Liver (tissue), 8 donors: ENCODE measurements at regions not wholly inside any gene's neighbourhood (a gene's known extent, or its start where the extent isn't known, plus 50 kb on each side); places are given as distances from the start of the nearest gene placed in this dataset.

ENCODE experiments used
- DNase-seq: peaks from one replicate; pipeline ENCODE4 v3.0.0-alpha.2; 2017; ENCODE audit warnings: low spot score
- H3K27ac ChIP-seq, 2 donors: one replicate each; pipeline ENCODE4 v1.7.0; 2013; ENCODE audit warnings: inconsistent platforms in 2 of 2, low read length in 2 of 2, control low read depth in 1 of 2, low read depth in 1 of 2, mild to moderate bottlenecking in 1 of 2
- H3K27me3 ChIP-seq, 4 donors: one replicate each; pipeline versions ENCODE4 v1.6.1 to v1.7.0; 2013; ENCODE audit warnings: low read length in 3 of 4, inconsistent platforms in 1 of 4, mild to moderate bottlenecking in 1 of 4, moderate library complexity in 1 of 4; ENCODE audit not compliant: control insufficient read depth in 4 of 4, insufficient read depth in 4 of 4
- H3K36me3 ChIP-seq, 4 donors: one replicate each; pipeline versions ENCODE4 v1.6.1 to v1.7.0; 2013; ENCODE audit warnings: low read length in 3 of 4, mild to moderate bottlenecking in 3 of 4, low read depth in 1 of 4, moderate library complexity in 1 of 4; ENCODE audit not compliant: control insufficient read depth in 4 of 4, insufficient read depth in 3 of 4
- H3K4me1 ChIP-seq, 4 donors: one replicate each; pipeline versions ENCODE4 v1.6.1 to v1.7.0; 2013; ENCODE audit warnings: low read length in 3 of 4, mild to moderate bottlenecking in 3 of 4, moderate library complexity in 1 of 4; ENCODE audit not compliant: control insufficient read depth in 4 of 4, insufficient read depth in 4 of 4
- H3K4me3 ChIP-seq, 3 donors: one replicate each; pipeline versions ENCODE4 v1.6.1 to v1.7.0; 2013; ENCODE audit warnings: low read length in 3 of 3, control low read depth in 1 of 3, low read depth in 1 of 3, mild to moderate bottlenecking in 1 of 3
- H3K9ac ChIP-seq, 2 donors: one replicate each; pipeline ENCODE4 v1.7.0; 2013; ENCODE audit warnings: low read length in 2 of 2, mild to moderate bottlenecking in 2 of 2, moderate library complexity in 2 of 2, control low read depth in 1 of 2, low read depth in 1 of 2
- H3K9me3 ChIP-seq, 4 donors: one replicate each; pipeline versions ENCODE4 v1.6.1 to v1.7.0; 2013; ENCODE audit warnings: low read length in 3 of 4; ENCODE audit not compliant: control insufficient read depth in 4 of 4
- FOXA1 ChIP-seq: IDR thresholded peaks from 2 replicates; pipeline ENCODE4 v1.6.1; 2016; ENCODE audit warnings: antibody characterized with exemption
- HNF4A ChIP-seq, 2 donors: conservative IDR thresholded peaks; 2 replicates each; pipeline ENCODE4 v1.6.1; 2016; ENCODE audit warnings: antibody characterized with exemption in 2 of 2, mild to moderate bottlenecking in 2 of 2
- HNF4G ChIP-seq: IDR thresholded peaks from 2 replicates; pipeline ENCODE4 v1.6.1; 2016; ENCODE audit warnings: antibody characterized with exemption
- RAD21 ChIP-seq, 2 donors: IDR thresholded peaks; 2 replicates each; pipeline ENCODE4 v1.6.1; 2016; ENCODE audit warnings: antibody characterized with exemption in 2 of 2, mild to moderate bottlenecking in 2 of 2
- RXRA ChIP-seq, 2 donors: IDR thresholded peaks; 2 replicates each; pipeline ENCODE4 v1.6.1; 2017 to 2018; ENCODE audit warnings: antibody characterized with exemption in 2 of 2, mild to moderate bottlenecking in 1 of 2
- TAF1 ChIP-seq: conservative IDR thresholded peaks from 2 replicates; pipeline ENCODE4 v1.6.1; 2016; ENCODE audit warnings: antibody characterized with exemption, mild to moderate bottlenecking
- YY1 ChIP-seq: IDR thresholded peaks from 2 replicates; pipeline ENCODE4 v1.6.1; 2016; ENCODE audit warnings: antibody characterized with exemption, mild to moderate bottlenecking
- ZBTB33 ChIP-seq: IDR thresholded peaks from 2 replicates; pipeline ENCODE4 v1.6.1; 2016; ENCODE audit warnings: antibody characterized with exemption
- WGBS: extraction: QIAGEN DNeasy Blood & Tissue Kit; methylation state at CpG from one replicate; pipeline ENCODE4 v1.1.7; 2013; 5-methylcytosine and 5-hydroxymethylcytosine counted together
- TF ChIP-seq, protein P1 (sequence below): fragments of 150-350 bp; IDR thresholded peaks from 2 replicates; pipeline ENCODE4 v1.5.1; 2017; ENCODE audit warnings: improper control_type of control experiment, low read depth, low read length; ENCODE audit not compliant: missing input control
- TF ChIP-seq, protein P2 (sequence below): IDR thresholded peaks from 2 replicates; pipeline ENCODE4 v1.6.1; 2016; ENCODE audit warnings: antibody characterized with exemption, mild to moderate bottlenecking
- TF ChIP-seq, protein P3 (sequence below): IDR thresholded peaks from 2 replicates; pipeline ENCODE4 v1.6.1; 2016; ENCODE audit warnings: antibody characterized with exemption
- donor health status: healthy.
- donor health status: healthy.
- donor health status: healthy.
- donor health status: healthy.
- donor health status: healthy.

GRCh38 chr5:57004800-57005199 lies 52.9 kb upstream of the MIER3 start:
- H3K9me3 ChIP-seq = no peaks in the 10 kb centered on the region
- H3K36me3 ChIP-seq = no peaks in the 10 kb centered on the region
- no peaks in the 10 kb centered on the region for H3K27me3 ChIP-seq
- WGBS = 91% methylated on average over 5 of the region's 5 CpGs
- no peak for TF ChIP-seq ZBTB33
- no peak for TF ChIP-seq RXRA (IDR thresholded peaks at IDR 0.05)
- no peak for TF ChIP-seq YY1
- TF ChIP-seq RAD21 (IDR thresholded peaks at IDR 0.05) = no peak
- TF ChIP-seq HNF4A (conservative IDR thresholded peaks at IDR 0.05) = no peak
- no peak for TF ChIP-seq HNF4G
- TF ChIP-seq, protein P1, sequence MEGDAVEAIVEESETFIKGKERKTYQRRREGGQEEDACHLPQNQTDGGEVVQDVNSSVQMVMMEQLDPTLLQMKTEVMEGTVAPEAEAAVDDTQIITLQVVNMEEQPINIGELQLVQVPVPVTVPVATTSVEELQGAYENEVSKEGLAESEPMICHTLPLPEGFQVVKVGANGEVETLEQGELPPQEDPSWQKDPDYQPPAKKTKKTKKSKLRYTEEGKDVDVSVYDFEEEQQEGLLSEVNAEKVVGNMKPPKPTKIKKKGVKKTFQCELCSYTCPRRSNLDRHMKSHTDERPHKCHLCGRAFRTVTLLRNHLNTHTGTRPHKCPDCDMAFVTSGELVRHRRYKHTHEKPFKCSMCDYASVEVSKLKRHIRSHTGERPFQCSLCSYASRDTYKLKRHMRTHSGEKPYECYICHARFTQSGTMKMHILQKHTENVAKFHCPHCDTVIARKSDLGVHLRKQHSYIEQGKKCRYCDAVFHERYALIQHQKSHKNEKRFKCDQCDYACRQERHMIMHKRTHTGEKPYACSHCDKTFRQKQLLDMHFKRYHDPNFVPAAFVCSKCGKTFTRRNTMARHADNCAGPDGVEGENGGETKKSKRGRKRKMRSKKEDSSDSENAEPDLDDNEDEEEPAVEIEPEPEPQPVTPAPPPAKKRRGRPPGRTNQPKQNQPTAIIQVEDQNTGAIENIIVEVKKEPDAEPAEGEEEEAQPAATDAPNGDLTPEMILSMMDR = no peak
- no peak for DNase-seq
- H3K4me3 ChIP-seq = no peak overlapping the region
- no peak overlapping the region for H3K27ac ChIP-seq
- no peaks in the 10 kb centered on the region for H3K4me1 ChIP-seq
- H3K9ac ChIP-seq = no peak overlapping the region

- Histone ChIP-seq H3K27me3 (no peaks in the 10 kb centered on the region), H3K9me3 (no peaks in the 10 kb centered on the region), H3K4me1 (no peaks in the 10 kb centered on the region), H3K9ac (no peak overlapping the region), H3K27ac (no peak overlapping the region), H3K4me3 (no peak overlapping the region), H3K36me3 (no peaks in the 10 kb centered on the region)
- TF ChIP-seq FOXA1 (no peak), TAF1 (no peak)
- TF ChIP-seq, protein P1 = no peak
- TF ChIP-seq, protein P2, sequence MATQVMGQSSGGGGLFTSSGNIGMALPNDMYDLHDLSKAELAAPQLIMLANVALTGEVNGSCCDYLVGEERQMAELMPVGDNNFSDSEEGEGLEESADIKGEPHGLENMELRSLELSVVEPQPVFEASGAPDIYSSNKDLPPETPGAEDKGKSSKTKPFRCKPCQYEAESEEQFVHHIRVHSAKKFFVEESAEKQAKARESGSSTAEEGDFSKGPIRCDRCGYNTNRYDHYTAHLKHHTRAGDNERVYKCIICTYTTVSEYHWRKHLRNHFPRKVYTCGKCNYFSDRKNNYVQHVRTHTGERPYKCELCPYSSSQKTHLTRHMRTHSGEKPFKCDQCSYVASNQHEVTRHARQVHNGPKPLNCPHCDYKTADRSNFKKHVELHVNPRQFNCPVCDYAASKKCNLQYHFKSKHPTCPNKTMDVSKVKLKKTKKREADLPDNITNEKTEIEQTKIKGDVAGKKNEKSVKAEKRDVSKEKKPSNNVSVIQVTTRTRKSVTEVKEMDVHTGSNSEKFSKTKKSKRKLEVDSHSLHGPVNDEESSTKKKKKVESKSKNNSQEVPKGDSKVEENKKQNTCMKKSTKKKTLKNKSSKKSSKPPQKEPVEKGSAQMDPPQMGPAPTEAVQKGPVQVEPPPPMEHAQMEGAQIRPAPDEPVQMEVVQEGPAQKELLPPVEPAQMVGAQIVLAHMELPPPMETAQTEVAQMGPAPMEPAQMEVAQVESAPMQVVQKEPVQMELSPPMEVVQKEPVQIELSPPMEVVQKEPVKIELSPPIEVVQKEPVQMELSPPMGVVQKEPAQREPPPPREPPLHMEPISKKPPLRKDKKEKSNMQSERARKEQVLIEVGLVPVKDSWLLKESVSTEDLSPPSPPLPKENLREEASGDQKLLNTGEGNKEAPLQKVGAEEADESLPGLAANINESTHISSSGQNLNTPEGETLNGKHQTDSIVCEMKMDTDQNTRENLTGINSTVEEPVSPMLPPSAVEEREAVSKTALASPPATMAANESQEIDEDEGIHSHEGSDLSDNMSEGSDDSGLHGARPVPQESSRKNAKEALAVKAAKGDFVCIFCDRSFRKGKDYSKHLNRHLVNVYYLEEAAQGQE = no peak
- TF ChIP-seq, protein P3, sequence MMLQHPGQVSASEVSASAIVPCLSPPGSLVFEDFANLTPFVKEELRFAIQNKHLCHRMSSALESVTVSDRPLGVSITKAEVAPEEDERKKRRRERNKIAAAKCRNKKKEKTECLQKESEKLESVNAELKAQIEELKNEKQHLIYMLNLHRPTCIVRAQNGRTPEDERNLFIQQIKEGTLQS = no peak
- WGBS = 92% methylated on average over 2 of the region's 2 CpGs
- no peak for DNase-seq
Measured at GRCh38 chr5:57007344-57007743, 55.4 kb upstream of the MIER3 start.
